ENCODE measurements at regions not wholly inside any gene's neighbourhood (a gene's known extent, or its start where the extent isn't known, plus 50 kb on each side); places are given as distances from the start of the nearest gene placed in this dataset.
"Not testable (repeated sequence)": the region's sequence is repeated elsewhere in the genome, so short reads cannot be mapped to it uniquely, and the experiment has no call there.

DNA sequence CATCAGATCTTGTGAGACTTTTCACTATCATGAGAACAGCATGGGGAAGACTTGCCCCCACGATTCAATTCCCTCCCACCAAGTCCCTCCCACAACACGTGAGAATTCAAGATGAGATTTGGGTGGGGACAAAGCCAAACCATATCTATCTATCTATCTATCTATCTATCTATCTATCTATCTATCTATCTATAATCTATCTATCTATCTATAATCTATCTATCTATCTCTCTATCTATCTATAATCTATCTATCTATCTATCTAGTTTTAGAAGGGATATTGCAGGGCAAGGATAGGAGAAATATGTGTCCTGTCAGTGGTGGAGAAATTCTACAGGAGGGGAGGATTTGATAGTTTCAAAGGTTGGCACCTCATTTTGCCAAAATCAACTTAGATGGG, 279.8 kb upstream of the PROK2 start:
- TF ChIP-seq, protein P1, sequence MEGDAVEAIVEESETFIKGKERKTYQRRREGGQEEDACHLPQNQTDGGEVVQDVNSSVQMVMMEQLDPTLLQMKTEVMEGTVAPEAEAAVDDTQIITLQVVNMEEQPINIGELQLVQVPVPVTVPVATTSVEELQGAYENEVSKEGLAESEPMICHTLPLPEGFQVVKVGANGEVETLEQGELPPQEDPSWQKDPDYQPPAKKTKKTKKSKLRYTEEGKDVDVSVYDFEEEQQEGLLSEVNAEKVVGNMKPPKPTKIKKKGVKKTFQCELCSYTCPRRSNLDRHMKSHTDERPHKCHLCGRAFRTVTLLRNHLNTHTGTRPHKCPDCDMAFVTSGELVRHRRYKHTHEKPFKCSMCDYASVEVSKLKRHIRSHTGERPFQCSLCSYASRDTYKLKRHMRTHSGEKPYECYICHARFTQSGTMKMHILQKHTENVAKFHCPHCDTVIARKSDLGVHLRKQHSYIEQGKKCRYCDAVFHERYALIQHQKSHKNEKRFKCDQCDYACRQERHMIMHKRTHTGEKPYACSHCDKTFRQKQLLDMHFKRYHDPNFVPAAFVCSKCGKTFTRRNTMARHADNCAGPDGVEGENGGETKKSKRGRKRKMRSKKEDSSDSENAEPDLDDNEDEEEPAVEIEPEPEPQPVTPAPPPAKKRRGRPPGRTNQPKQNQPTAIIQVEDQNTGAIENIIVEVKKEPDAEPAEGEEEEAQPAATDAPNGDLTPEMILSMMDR (IDR thresholded peaks at IDR 0.05; ENCODE audit: low read length): not testable (repeated sequence)
- TF ChIP-seq EZH2 (optimal IDR thresholded peaks at IDR 0.05; ENCODE audit: low read depth, low read length); EZH2phosphoT487 (IDR thresholded peaks at IDR 0.05; ENCODE audit: low read length): not testable (repeated sequence)
